HepG2 (cell line): ENCODE measurements at regions not wholly inside any gene's neighbourhood (a gene's known extent, or its start where the extent isn't known, plus 50 kb on each side); places are given as distances from the start of the nearest gene placed in this dataset.

Source experiments
- ATAC-seq: fragments of 200-7000 bp; cut with Tn5 transposase; 3 replicates; pipeline ENCODE4 v1.9.1; 2020; ENCODE audit warnings: mild to moderate bottlenecking, moderate library complexity
- BruUV-seq: library from RNA; stranded (reverse); fragments of 400-500 nt; replicated peaks from 2 replicates; lab custom pipeline; 2021; lab: Mats Ljungman, UMichigan
- CTCF ChIA-PET: fragments of 300-600 bp; formaldehyde crosslinking; extraction: SDS; loops from one replicate; lab custom pipeline; 2021; ENCODE audit warnings: low total read pairs, inconsistent platforms, low intra/inter-chr PET ratio; lab: Yijun Ruan, JAX
- POLR2A ChIA-PET: fragments of 350-600 bp; sonication (Branson Sonifier 250); formaldehyde crosslinking; loops from one replicate; lab custom pipeline; 2020; ENCODE audit warnings: antibody characterized with exemption, inconsistent platforms; lab: Yijun Ruan, JAX
- DNase-seq: peaks from one replicate; pipeline ENCODE4 v3.0.0-alpha.2; 2015; ENCODE audit warnings: low spot score
- FAIRE-seq: peaks from 3 replicates; lab custom pipeline; 2011; peaks lifted over from hg19 to GRCh38; lab: Jason Lieb, UNC
- H2AFZ ChIP-seq: one replicate; pipeline ENCODE4 v1.6.1; 2011; ENCODE audit warnings: low read length, inconsistent platforms
- H3K27ac ChIP-seq: fragments of 300-600 bp; 3 replicates; pipeline ENCODE4 v1.8.0; 2011; ENCODE audit warnings: mixed run types, mild to moderate bottlenecking, mixed read lengths, low read length, inconsistent platforms; ENCODE audit not compliant: insufficient read depth; ENCODE audit errors: extremely low read length
- H3K27me3 ChIP-seq, 2 experiments: fragments of 200-600 bp in 1 of 2; 2 replicates in 1 of 2; 3 replicates in 1 of 2; pipeline versions ENCODE4 v1.6.0 to v1.8.0; 2011; ENCODE audit warnings: low read length in 2 of 2, mild to moderate bottlenecking in 2 of 2, moderate library complexity in 2 of 2, inconsistent platforms in 1 of 2; ENCODE audit not compliant: insufficient read depth in 2 of 2, control insufficient read depth in 1 of 2
- H3K36me3 ChIP-seq, 2 experiments: fragments of 200-600 bp in 1 of 2; replicated peaks in 1 of 2; 2 replicates in 1 of 2; 3 replicates in 1 of 2; pipeline versions ENCODE4 v1.5.1 to v1.8.0; 2011; ENCODE audit warnings: low read length in 2 of 2, inconsistent platforms in 1 of 2; ENCODE audit not compliant: insufficient read depth in 2 of 2, control insufficient read depth in 1 of 2
- H3K4me1 ChIP-seq: 2 replicates; pipeline ENCODE4 v1.5.1; 2012; ENCODE audit warnings: low read length, inconsistent platforms; ENCODE audit not compliant: insufficient read depth
- H3K4me2 ChIP-seq: 2 replicates; pipeline ENCODE4 v1.6.0; 2011; ENCODE audit warnings: low read depth, low read length, inconsistent platforms
- H3K4me3 ChIP-seq, 3 experiments: fragments of 200-600 bp in 1 of 3; sonication (generic), shearing (Covaris generic) in 1 of 3; replicated peaks in 1 of 3; 2 replicates each; pipeline ENCODE4 v1.5.1; 2011 to 2016; ENCODE audit warnings: low read length in 3 of 3, inconsistent platforms in 2 of 3, low read depth in 2 of 3, mild to moderate bottlenecking in 2 of 3, control low read depth in 1 of 3, mixed read lengths in 1 of 3; ENCODE audit not compliant: insufficient read depth in 1 of 3
- H3K79me2 ChIP-seq: one replicate; pipeline ENCODE4 v1.6.1; 2011; ENCODE audit warnings: low read length, inconsistent platforms; ENCODE audit not compliant: insufficient read depth
- H3K9ac ChIP-seq: 2 replicates; pipeline ENCODE4 v1.6.0; 2011; ENCODE audit warnings: mild to moderate bottlenecking, low read depth, low read length, inconsistent platforms; ENCODE audit not compliant: insufficient read depth
- H3K9me3 ChIP-seq: 2 replicates; pipeline ENCODE4 v1.5.1; 2012; ENCODE audit warnings: mild to moderate bottlenecking, low read length
- H4K20me1 ChIP-seq: 2 replicates; pipeline ENCODE4 v1.6.0; 2011; ENCODE audit warnings: inconsistent platforms, mild to moderate bottlenecking, low read length, moderate library complexity; ENCODE audit not compliant: insufficient read depth
- CREB1 ChIP-seq, 2 experiments: fragments of 450-650 bp in 1 of 2; IDR thresholded peaks; 2 replicates each; pipeline ENCODE4 v1.6.1; 2016 to 2017; ENCODE audit warnings: control low read depth in 1 of 2, mild to moderate bottlenecking in 1 of 2, missing compliant biosample characterization in 1 of 2, missing genetic modification characterization in 1 of 2
- GATAD2A ChIP-seq: IDR thresholded peaks from 2 replicates; pipeline ENCODE4 v1.6.1; 2016
- GFI1 ChIP-seq: sonication (generic); formaldehyde crosslinking; IDR thresholded peaks from 2 replicates; pipeline ENCODE4 v1.5.0; 2020; ENCODE audit warnings: missing genetic modification reagents, mild to moderate bottlenecking, borderline replicate concordance
- JARID2 ChIP-seq: sonication (generic); formaldehyde crosslinking; IDR thresholded peaks from 2 replicates; pipeline ENCODE4 v1.8.1; 2023; ENCODE audit warnings: missing genetic modification reagents, inconsistent platforms; ENCODE audit not compliant: insufficient replicate concordance
- KDM5B ChIP-seq: sonication (generic); formaldehyde crosslinking; IDR thresholded peaks from 2 replicates; pipeline ENCODE4 v1.4.0; 2020; ENCODE audit warnings: missing genetic modification reagents, mild to moderate bottlenecking, borderline replicate concordance
- NCOA1 ChIP-seq: sonication (generic); formaldehyde crosslinking; IDR thresholded peaks from 2 replicates; pipeline ENCODE4 v1.9.0; 2021; ENCODE audit warnings: missing genetic modification reagents
- PHF8 ChIP-seq: sonication (generic); formaldehyde crosslinking; IDR thresholded peaks from 2 replicates; pipeline ENCODE4 v1.5.0; 2020; ENCODE audit warnings: missing genetic modification reagents
- ZBTB1 ChIP-seq: sonication (generic); formaldehyde crosslinking; IDR thresholded peaks from 2 replicates; pipeline ENCODE4 v1.4.0; 2020; ENCODE audit warnings: missing genetic modification reagents, borderline replicate concordance
- ZFYVE20 ChIP-seq: sonication (generic); formaldehyde crosslinking; IDR thresholded peaks from 2 replicates; pipeline ENCODE4 v1.8.0; 2023; ENCODE audit warnings: low read depth, mild to moderate bottlenecking, moderate library complexity, missing genetic modification reagents, borderline replicate concordance
- ZNF557 ChIP-seq: sonication (generic); formaldehyde crosslinking; IDR thresholded peaks from 2 replicates; pipeline ENCODE4 v1.4.0; 2020; ENCODE audit warnings: missing genetic modification reagents
- ZNF746 ChIP-seq: sonication (generic); formaldehyde crosslinking; IDR thresholded peaks from 2 replicates; pipeline ENCODE4 v1.8.0; 2022; ENCODE audit warnings: mild to moderate bottlenecking, missing genetic modification reagents
- ZNF780A ChIP-seq: sonication (generic); formaldehyde crosslinking; IDR thresholded peaks from 2 replicates; pipeline ENCODE4 v1.8.0; 2022; ENCODE audit warnings: mild to moderate bottlenecking, missing genetic modification reagents, moderate library complexity
- WGBS: methylation state at CpG from one replicate; pipeline ENCODE4 v1.1.6; 2017; ENCODE audit warnings: low lambda C conversion rate; 5-methylcytosine and 5-hydroxymethylcytosine counted together
- in situ Hi-C: cut with HindIII; loops from 2 replicates; pipeline ENCODE4 v1.10.0; 2017; ENCODE audit warnings: low pct_unique_long_range_greater_than_20kb; ENCODE audit not compliant: extremely low pct_ligation_motif_present
- intact Hi-C: fragments of 100-400 bp; cut with micrococcal nuclease; formaldehyde crosslinking; loops from one replicate; pipeline ENCODE4 v1.10.0; 2022; ENCODE audit not compliant: unreplicated experiment
- TF ChIP-seq, protein P1 (sequence below): sonication (generic); formaldehyde crosslinking; IDR thresholded peaks from 2 replicates; pipeline ENCODE4 v1.4.0; 2020; ENCODE audit warnings: missing genetic modification reagents, mild to moderate bottlenecking, borderline replicate concordance

DNA sequence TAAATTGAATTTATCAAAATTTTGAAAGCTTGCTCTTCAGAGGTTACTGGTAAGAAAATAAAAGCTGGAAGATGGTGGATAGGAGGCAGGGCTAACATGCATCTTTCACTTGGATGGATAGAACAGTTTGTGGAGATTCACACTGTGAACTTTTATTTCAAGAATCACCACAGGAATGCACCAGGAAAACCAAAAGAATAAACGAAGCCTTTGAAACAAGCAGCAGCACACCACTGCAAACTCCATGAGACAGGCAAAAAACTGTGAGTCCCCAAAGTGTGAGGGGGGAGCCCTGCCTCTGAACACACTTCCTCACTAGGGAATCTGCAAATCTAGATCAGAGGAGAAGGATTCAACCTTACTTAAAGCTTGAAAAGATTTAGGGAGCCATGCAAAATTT is 122.2 kb downstream of the RTP4 start:
- H3K4me3 ChIP-seq, result no peak overlapping the region
- no peaks in the 10 kb centered on the region for H3K27me3 ChIP-seq
- H3K4me2 ChIP-seq, result no peak overlapping the region
- H4K20me1 ChIP-seq, result no peaks in the 10 kb centered on the region
- no peak for TF ChIP-seq ZNF780A (CRISPR knock-in tag)
- TF ChIP-seq GATAD2A (CRISPR knock-in tag), result no peak
- TF ChIP-seq CREB1 (IDR thresholded peaks at IDR 0.05), result no peak
- TF ChIP-seq CREB1 (CRISPR knock-in tag; IDR thresholded peaks at IDR 0.05), result no peak
- TF ChIP-seq NCOA1 (CRISPR knock-in tag), result no peak
- TF ChIP-seq ZBTB1 (CRISPR knock-in tag), result no peak
- TF ChIP-seq ZFYVE20 (CRISPR knock-in tag), result no peak
- TF ChIP-seq ZNF557 (CRISPR knock-in tag), result no peak
- no peak for TF ChIP-seq GFI1 (CRISPR knock-in tag)
- TF ChIP-seq ZNF746 (CRISPR knock-in tag), result no peak
- no peak for TF ChIP-seq JARID2 (CRISPR knock-in tag)
- no peak for TF ChIP-seq KDM5B (CRISPR knock-in tag)
- no peak for TF ChIP-seq PHF8 (CRISPR knock-in tag)
- TF ChIP-seq, protein P1, sequence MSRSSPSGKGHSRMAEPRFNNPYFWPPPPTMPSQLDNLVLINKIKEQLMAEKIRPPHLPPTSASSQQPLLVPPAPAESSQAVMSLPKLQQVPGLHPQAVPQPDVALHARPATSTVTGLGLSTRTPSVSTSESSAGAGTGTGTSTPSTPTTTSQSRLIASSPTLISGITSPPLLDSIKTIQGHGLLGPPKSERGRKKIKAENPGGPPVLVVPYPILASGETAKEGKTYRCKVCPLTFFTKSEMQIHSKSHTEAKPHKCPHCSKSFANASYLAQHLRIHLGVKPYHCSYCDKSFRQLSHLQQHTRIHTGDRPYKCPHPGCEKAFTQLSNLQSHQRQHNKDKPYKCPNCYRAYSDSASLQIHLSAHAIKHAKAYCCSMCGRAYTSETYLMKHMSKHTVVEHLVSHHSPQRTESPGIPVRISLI (CRISPR knock-in tag), result no peak
- CTCF ChIA-PET, result no interaction called here
- peaks cover 27% of the 10 kb centered on the region for H3K9me3 ChIP-seq
- no peak overlapping the region for H2AFZ ChIP-seq
- no peaks in the 10 kb centered on the region for H3K36me3 ChIP-seq
- H3K9ac ChIP-seq, result no peak overlapping the region
- WGBS, result 4% methylated on average over 1 of the region's 1 CpG
- intact Hi-C loops, result loop anchor here (5.0 kb wide), 1 partner anchor 1008 kb away; no protein-coding TSS in a partner anchor
- no TSS peak for BruUV-seq
- ATAC-seq (no peak), DNase-seq (no peak), FAIRE-seq (no peak)
- H3K4me1 ChIP-seq, result no peaks in the 10 kb centered on the region
- no peak overlapping the region for H3K27ac ChIP-seq
- H3K79me2 ChIP-seq, result no peaks in the 10 kb centered on the region
- in situ Hi-C loops, result no loop called here
- POLR2A ChIA-PET, result no interaction called here
